GM23248 (cell line): ENCODE measurements at regions not wholly inside any gene's neighbourhood (a gene's known extent, or its start where the extent isn't known, plus 50 kb on each side); places are given as distances from the start of the nearest gene placed in this dataset.

ENCODE experiments used
- DNase-seq: peaks from one replicate; pipeline ENCODE4 v3.0.0-alpha.2; 2015
- H2AFZ ChIP-seq: fragments of 200-600 bp; sonication (generic); 2 replicates; pipeline ENCODE4 v1.6.1; 2016; ENCODE audit warnings: antibody characterized with exemption
- H3F3A ChIP-seq: fragments of 200-600 bp; sonication (generic); 2 replicates; pipeline ENCODE4 v1.6.1; 2016; ENCODE audit warnings: mild to moderate bottlenecking, antibody characterized with exemption, mixed run types; ENCODE audit not compliant: insufficient read depth
- H3K27ac ChIP-seq: fragments of 200-600 bp; sonication (generic); 2 replicates; pipeline ENCODE4 v1.5.1; 2016; ENCODE audit warnings: mild to moderate bottlenecking
- H3K27me3 ChIP-seq: fragments of 200-600 bp; sonication (generic); replicated peaks from 2 replicates; pipeline ENCODE4 v1.6.1; 2016; ENCODE audit warnings: mild to moderate bottlenecking; ENCODE audit not compliant: insufficient read depth
- H3K36me3 ChIP-seq: fragments of 200-600 bp; sonication (generic); 2 replicates; pipeline ENCODE4 v1.6.1; 2016; ENCODE audit warnings: low read depth, mild to moderate bottlenecking
- H3K4me1 ChIP-seq: fragments of 200-600 bp; sonication (generic); 2 replicates; pipeline ENCODE4 v1.6.1; 2016; ENCODE audit warnings: mild to moderate bottlenecking; ENCODE audit not compliant: insufficient read depth
- H3K4me2 ChIP-seq: fragments of 200-600 bp; sonication (generic); one replicate; pipeline ENCODE4 v1.6.1; 2016; ENCODE audit warnings: mild to moderate bottlenecking; ENCODE audit not compliant: unreplicated experiment
- H3K4me3 ChIP-seq: fragments of 200-600 bp; sonication (generic); 2 replicates; pipeline ENCODE4 v1.5.1; 2016; ENCODE audit warnings: mild to moderate bottlenecking
- H3K79me2 ChIP-seq: fragments of 200-600 bp; sonication (generic); 2 replicates; pipeline ENCODE4 v1.6.1; 2016; ENCODE audit warnings: mild to moderate bottlenecking; ENCODE audit not compliant: insufficient read depth
- H3K9ac ChIP-seq: fragments of 200-600 bp; sonication (generic); 2 replicates; pipeline ENCODE4 v1.6.1; 2016; ENCODE audit warnings: mild to moderate bottlenecking
- H3K9me2 ChIP-seq: fragments of 200-600 bp; sonication (generic); 2 replicates; pipeline ENCODE4 v1.6.1; 2016; ENCODE audit warnings: mixed run types, mild to moderate bottlenecking, moderate library complexity; ENCODE audit not compliant: insufficient read depth
- H3K9me3 ChIP-seq: fragments of 200-600 bp; sonication (generic); one replicate; pipeline ENCODE4 v1.6.1; 2017; ENCODE audit warnings: low read depth
- H4K20me1 ChIP-seq: fragments of 200-600 bp; sonication (generic); 2 replicates; pipeline ENCODE4 v1.6.0; 2016; ENCODE audit not compliant: insufficient read depth
- EZH2 ChIP-seq: fragments of 200-600 bp; sonication (generic); IDR thresholded peaks from 2 replicates; pipeline ENCODE4 v1.6.1; 2018; ENCODE audit warnings: antibody characterized with exemption, mild to moderate bottlenecking; ENCODE audit not compliant: insufficient read depth, poor library complexity, severe bottlenecking
- EZH2phosphoT487 ChIP-seq: fragments of 200-600 bp; sonication (generic); IDR thresholded peaks from 2 replicates; pipeline ENCODE4 v1.6.1; 2018; ENCODE audit warnings: antibody characterized with exemption, moderate library complexity, mild to moderate bottlenecking, low read depth; ENCODE audit not compliant: insufficient read depth
- WGBS, 2 experiments: methylation state at CpG; one replicate each; pipeline ENCODE4 v1.1.6; 2015 to 2017; ENCODE audit warnings: low lambda C conversion rate in 2 of 2, low coverage in 1 of 2; ENCODE audit errors: missing lambda C conversion rate in 2 of 2; 5-methylcytosine and 5-hydroxymethylcytosine counted together
- in situ Hi-C: fragments of 300-500 bp; cut with MboI; formaldehyde crosslinking; loops from 2 replicates; pipeline ENCODE4 v1.15.0; 2020

DNA sequence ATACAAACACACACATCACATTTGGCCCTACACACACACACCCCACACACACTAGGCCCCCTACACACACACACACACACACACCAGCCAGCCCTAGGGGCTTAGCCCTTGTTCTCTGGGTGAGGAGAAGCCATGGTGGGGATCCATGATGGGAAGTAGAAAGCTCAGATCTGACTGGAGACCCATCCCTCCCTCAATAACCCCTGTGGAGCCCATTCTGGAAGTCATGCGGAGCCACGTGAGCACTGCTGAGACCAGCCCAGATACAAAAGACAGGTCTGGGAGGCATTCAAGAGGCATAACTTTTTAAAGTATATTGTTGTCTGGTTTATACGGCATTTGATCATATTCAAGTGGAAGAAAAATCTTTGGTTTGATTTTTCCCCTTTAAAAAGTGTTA lies 448.5 kb downstream of the SOX6 start:
- Histone ChIP-seq H3K9ac (no peak overlapping the region), H3K27me3 (peaks cover 8% of the 10 kb centered on the region; the same call in 1 of the 2 replicates), H3K4me3 (no peak overlapping the region), H3K9me2 (no peaks in the 10 kb centered on the region), H4K20me1 (no peaks in the 10 kb centered on the region), H3K4me1 (no peaks in the 10 kb centered on the region), H3K27ac (no peak overlapping the region), H3K9me3 (no peaks in the 10 kb centered on the region), H3F3A (no peaks in the 10 kb centered on the region), H3K36me3 (no peaks in the 10 kb centered on the region), H3K79me2 (no peaks in the 10 kb centered on the region), H3K4me2 (no peak overlapping the region), H2AFZ (no peak overlapping the region)
- TF ChIP-seq EZH2phosphoT487 = no peak
- no peak for TF ChIP-seq EZH2
- in situ Hi-C loops = no loop called here
- WGBS, 2 experiments = 76 to 83% methylated on average over 3 of the region's 3 CpGs
- no peak for DNase-seq

DNA sequence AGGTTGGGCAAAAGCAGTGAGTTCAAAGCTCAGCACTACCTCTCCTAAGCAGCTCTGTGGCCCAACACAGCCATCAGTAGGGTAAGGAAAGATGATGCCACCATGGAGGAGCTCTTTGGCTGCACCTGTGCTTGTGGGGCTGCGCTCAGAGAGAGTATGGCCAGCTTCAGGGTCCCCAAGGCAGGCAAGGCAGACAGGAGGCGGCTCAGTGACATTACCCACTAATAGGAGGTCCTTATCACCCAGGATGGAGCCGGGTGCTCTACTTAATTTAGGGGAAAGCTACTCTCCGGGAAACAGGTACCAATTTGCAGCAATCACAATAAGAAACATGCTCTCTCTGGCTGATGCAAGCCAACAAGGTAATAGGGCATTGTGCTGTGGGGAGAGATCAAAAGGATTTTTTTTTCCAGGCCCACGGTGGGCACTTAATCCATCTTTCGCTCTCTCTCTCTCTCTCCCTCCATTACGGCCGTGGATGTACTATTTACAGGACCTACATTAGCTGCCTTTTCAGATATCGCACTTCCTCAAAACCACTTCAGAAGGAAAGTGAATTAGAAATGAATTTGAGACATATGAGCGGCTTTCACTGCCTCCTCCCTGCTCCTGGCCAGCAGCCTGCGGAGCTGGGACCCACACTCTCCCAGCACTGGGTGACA lies 446.3 kb downstream of the SOX6 start:
- in situ Hi-C loops = no loop called here
- Histone ChIP-seq H3K4me3 (no peak overlapping the region), H3K9ac (no peak overlapping the region), H3K36me3 (no peaks in the 10 kb centered on the region), H3F3A (no peaks in the 10 kb centered on the region), H3K79me2 (no peaks in the 10 kb centered on the region), H3K4me1 (no peaks in the 10 kb centered on the region), H4K20me1 (no peaks in the 10 kb centered on the region), H3K27me3 (peaks cover 8% of the 10 kb centered on the region; the same call in 1 of the 2 replicates), H2AFZ (no peak overlapping the region), H3K9me2 (no peaks in the 10 kb centered on the region), H3K27ac (no peak overlapping the region), H3K9me3 (no peaks in the 10 kb centered on the region), H3K4me2 (no peak overlapping the region)
- 52 to 57% methylated on average over 11 of the region's 11 CpGs for WGBS, 2 experiments
- no peak for DNase-seq
- no peak for TF ChIP-seq EZH2phosphoT487
- no peak for TF ChIP-seq EZH2

DNA sequence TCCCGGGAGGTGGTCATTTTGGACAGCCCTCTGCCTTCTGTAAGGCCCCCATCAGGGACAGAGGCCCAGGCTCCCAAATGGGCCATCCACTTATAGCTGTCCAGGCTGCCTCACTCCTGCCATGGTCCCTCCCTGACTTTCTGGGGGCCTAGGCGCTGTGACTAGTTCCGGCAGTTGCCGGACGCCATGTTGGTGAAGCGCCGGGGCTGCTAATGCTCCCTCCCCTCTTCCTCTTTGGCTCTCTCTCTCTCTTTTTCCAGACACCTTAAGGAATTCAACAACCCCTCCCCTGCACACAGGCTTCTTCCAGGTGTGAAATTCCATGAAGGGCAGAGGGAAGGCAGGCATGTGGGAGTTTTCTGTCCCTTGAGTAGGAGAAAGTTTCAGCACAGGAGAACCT lies 445.6 kb downstream of the SOX6 start:
- Histone ChIP-seq H3K79me2 (no peaks in the 10 kb centered on the region), H3K4me1 (no peaks in the 10 kb centered on the region), H3K9me2 (no peaks in the 10 kb centered on the region), H3K4me3 (no peak overlapping the region), H3K27me3 (peaks cover 8% of the 10 kb centered on the region), H3K9ac (no peak overlapping the region), H3K4me2 (no peak overlapping the region), H3K36me3 (no peaks in the 10 kb centered on the region), H3F3A (no peaks in the 10 kb centered on the region), H3K27ac (no peak overlapping the region), H4K20me1 (no peaks in the 10 kb centered on the region), H2AFZ (no peak overlapping the region), H3K9me3 (no peaks in the 10 kb centered on the region)
- no peak for DNase-seq
- in situ Hi-C loops = no loop called here
- no peak for TF ChIP-seq EZH2phosphoT487
- TF ChIP-seq EZH2 = no peak
- WGBS, 2 experiments = 83 to 87% methylated on average over 7 of the region's 7 CpGs

DNA sequence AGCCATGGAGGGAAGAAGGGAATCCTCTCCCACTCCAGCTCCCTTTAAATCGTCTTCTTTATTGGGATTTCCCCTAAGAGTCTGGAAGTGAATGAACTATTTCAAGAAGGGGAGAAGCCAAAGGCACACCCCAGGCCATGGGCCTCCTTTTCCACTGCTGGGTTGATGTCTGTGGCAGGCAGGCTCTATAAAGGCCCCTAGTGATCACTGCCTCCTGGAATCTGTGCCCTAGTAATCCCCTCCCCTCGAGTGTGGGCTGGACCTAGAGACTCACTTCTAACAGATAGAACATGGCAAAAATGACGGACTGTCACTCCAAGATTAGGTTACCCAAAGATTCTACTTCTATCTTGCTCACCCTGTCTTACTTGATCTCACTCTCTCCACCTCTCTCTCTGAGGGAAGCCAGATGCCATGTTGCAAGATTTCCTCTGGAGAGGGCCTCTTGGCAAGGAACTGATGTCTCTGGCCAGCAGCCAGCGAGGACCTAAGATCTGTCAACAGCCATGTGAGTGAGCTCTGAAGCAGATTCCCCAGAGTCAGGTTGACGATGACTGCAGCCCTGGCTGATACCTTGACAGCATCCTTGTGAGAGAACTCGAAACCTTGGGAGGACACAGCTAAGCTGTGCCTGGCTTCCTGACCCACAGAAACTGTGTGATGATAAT lies 444.8 kb downstream of the SOX6 start:
- peaks cover 8% of the 10 kb centered on the region for H3K27me3 ChIP-seq
- no peaks in the 10 kb centered on the region for H3F3A ChIP-seq
- no peak overlapping the region for H3K27ac ChIP-seq
- no peaks in the 10 kb centered on the region for H3K4me1 ChIP-seq
- no peaks in the 10 kb centered on the region for H3K9me3 ChIP-seq
- no peak overlapping the region for H3K9ac ChIP-seq
- TF ChIP-seq EZH2phosphoT487 (no peak), EZH2 (no peak)
- H2AFZ ChIP-seq = no peak overlapping the region
- no peaks in the 10 kb centered on the region for H3K9me2 ChIP-seq
- H3K4me3 ChIP-seq = no peak overlapping the region
- no peaks in the 10 kb centered on the region for H4K20me1 ChIP-seq
- no peak overlapping the region for H3K4me2 ChIP-seq
- in situ Hi-C loops = no loop called here
- WGBS, 2 experiments = 10 to 12% methylated on average over 6 of the region's 6 CpGs
- H3K79me2 ChIP-seq = no peaks in the 10 kb centered on the region
- no peaks in the 10 kb centered on the region for H3K36me3 ChIP-seq
- no peak for DNase-seq
